HG02759 (cell line): ENCODE measurements at regions not wholly inside any gene's neighbourhood (a gene's known extent, or its start where the extent isn't known, plus 50 kb on each side); places are given as distances from the start of the nearest gene placed in this dataset.
"Not testable (repeated sequence)": the region's sequence is repeated elsewhere in the genome, so short reads cannot be mapped to it uniquely, and the experiment has no call there.

Source experiments
- ATAC-seq: cut with Tn5 transposase; IDR thresholded peaks from one replicate; pipeline ENCODE4 v1.9.1; 2021; ENCODE audit warnings: mild to moderate bottlenecking, moderate library complexity; ENCODE audit not compliant: unreplicated experiment

- ATAC-seq, result no peak
These were observed 84.4 kb upstream of the GSE1 start for GRCh38 chr16:85528528-85529387.

GRCh38 chr16:85529489-85530369 is 83.4 kb upstream of the GSE1 start:
- ATAC-seq, result no peak

- ATAC-seq, result no peak
These were observed 82.8 kb upstream of the GSE1 start for GRCh38 chr16:85530370-85530739.

- no peak for ATAC-seq
These were observed 81.6 kb upstream of the GSE1 start for GRCh38 chr16:85531516-85531915.

GRCh38 chr16:85532147-85532546 is 81.0 kb upstream of the GSE1 start:
- no peak for ATAC-seq

DNA sequence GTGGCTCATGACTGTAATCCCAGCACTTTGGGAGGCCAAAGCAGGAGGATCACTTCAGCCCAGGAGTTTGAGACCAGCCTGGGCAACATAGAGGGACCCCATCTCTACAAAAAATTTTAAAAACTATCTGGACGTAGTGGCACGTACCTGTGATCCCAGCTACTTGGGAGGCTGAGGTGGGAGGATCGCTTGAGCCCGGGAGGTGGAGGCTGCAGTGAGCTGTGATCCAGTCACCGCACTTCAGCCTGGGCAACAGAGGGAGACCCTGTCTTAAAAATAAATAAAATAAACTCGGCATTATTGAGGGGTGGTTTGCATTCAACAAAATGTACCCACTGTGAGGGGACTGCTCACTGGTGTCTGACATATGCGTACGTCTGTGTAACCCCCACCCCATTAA is 79.5 kb upstream of the GSE1 start:
- ATAC-seq, result not testable (repeated sequence)

- ATAC-seq, result no peak
These were observed 78.4 kb upstream of the GSE1 start for GRCh38 chr16:85534536-85535351.

- ATAC-seq, result no peak
These were observed 77.6 kb upstream of the GSE1 start for GRCh38 chr16:85535352-85536072.

- ATAC-seq, result no peak
These were observed 77.1 kb upstream of the GSE1 start for GRCh38 chr16:85536073-85536410.

GRCh38 chr16:85536411-85537330 is 76.5 kb upstream of the GSE1 start:
- no peak for ATAC-seq

GRCh38 chr16:85537331-85537788 is 75.8 kb upstream of the GSE1 start:
- no peak for ATAC-seq

DNA sequence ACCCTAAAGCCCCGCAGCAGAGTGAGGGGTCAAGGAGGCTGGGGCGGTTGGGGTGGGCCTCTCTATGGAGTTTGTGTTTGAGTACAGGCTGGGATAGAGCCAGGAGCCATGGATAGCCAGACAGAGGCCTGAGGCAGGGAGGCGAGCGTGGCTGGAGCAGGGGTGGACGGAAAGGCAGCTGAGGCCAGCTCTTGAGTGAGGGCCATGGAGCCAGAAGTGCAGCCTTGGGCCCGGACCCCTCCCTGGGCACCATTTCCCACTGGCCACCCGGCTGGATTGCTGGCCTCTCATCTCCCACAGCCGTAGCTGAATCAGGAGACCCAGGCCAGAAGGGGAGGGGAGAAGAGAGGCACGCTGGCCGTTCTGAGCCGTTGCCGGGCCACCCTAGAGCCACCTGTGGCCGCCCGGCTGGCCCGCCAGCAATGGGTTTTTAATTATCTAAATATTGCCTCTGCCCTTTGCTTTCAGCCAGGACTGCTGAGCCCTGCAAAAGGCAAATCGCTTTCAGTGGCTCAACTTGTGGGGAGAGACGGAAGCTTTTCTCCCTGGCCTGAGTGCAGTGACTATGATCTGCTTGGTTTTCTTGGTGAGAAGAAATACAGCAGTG is 75.2 kb upstream of the GSE1 start:
- ATAC-seq, result no peak

DNA sequence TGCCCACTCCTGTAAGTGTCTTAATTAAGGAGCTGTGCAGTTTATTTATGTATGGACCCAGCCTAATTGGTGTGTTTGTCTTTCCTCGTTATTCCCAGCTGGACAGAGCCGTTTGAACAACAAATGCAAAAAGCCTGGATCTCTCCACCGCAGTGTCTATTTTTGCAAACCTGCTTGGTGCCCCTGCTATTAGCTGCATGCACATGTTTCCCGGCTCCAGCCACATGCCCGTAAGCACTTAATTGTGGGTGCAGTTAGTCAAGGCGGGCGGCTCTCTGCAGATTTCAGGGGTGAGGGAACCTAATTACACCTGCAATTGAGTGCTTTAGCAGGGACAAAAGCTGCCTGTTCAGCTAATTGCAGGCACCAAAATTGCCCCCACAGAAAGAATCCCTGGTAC is 74.0 kb upstream of the GSE1 start:
- ATAC-seq, result no peak

GRCh38 chr16:85539629-85540291 is 73.4 kb upstream of the GSE1 start:
- ATAC-seq, result no peak

GRCh38 chr16:85541181-85541580 is 71.9 kb upstream of the GSE1 start:
- no peak for ATAC-seq

DNA sequence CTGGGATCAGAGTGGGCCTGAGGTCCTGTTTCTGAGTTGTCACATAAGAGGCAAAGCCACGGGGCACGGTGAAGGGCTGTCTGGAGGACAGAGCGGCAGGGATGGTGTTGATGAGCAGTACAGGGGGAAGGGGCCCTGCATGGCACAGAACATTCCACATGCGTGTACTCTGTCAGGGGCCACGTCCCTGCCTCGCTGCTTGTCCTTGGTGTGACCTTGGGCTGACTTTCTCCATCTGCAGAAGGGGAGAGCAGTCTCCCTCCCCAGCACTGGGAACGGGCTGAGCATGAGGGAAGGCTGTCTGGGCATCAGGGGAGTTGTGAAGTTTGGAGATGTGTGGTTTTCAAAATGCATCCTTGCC is 71.5 kb upstream of the GSE1 start:
- ATAC-seq, result no peak

- no peak for ATAC-seq
These were observed 70.9 kb upstream of the GSE1 start for GRCh38 chr16:85541980-85542900.

DNA sequence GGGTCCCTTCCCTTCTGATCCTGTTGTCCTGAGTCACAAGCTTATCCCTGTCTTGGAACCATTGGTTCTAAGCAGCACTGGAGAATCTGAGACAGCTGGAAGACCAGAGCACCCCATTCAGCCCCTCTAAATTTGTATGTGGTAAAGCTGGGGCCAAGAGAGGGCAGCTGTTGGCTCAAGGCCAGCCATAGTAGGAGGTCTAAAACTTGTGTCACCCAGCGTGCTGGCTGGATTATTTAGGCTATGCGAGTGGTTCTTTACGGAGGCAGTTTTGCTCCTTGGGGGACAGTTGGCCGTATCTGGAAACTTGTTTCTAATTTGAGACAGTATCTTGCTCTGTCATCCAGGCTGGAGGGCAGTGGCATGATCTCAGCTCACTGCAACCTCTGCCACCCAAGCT is 69.6 kb upstream of the GSE1 start:
- no peak for ATAC-seq
